Osteoblast (primary cell): ENCODE measurements at regions not wholly inside any gene's neighbourhood (a gene's known extent, or its start where the extent isn't known, plus 50 kb on each side); places are given as distances from the start of the nearest gene placed in this dataset.

Experiments
- DNase-seq: peaks from one replicate; pipeline ENCODE4 v3.0.0; 2011; ENCODE audit warnings: low spot score, mixed read lengths; ENCODE audit not compliant: insufficient read length; ENCODE audit errors: missing footprints
- H2AFZ ChIP-seq: 2 replicates; pipeline ENCODE4 v1.6.0; 2011; ENCODE audit warnings: mild to moderate bottlenecking, low read length
- H3K27ac ChIP-seq: 2 replicates; pipeline ENCODE4 v1.5.1; 2011; ENCODE audit warnings: mild to moderate bottlenecking, low read depth, low read length, moderate library complexity
- H3K27me3 ChIP-seq: 2 replicates; pipeline ENCODE4 v1.6.0; 2012; ENCODE audit warnings: mild to moderate bottlenecking, control low read depth, inconsistent platforms, low read length, moderate library complexity; ENCODE audit not compliant: insufficient read depth
- H3K36me3 ChIP-seq: 2 replicates; pipeline ENCODE4 v1.5.1; 2011; ENCODE audit warnings: mild to moderate bottlenecking, low read length, control low read depth, moderate library complexity; ENCODE audit not compliant: insufficient read depth
- H3K4me1 ChIP-seq: 2 replicates; pipeline ENCODE4 v1.5.1; 2011; ENCODE audit warnings: mild to moderate bottlenecking, low read length, control low read depth, moderate library complexity; ENCODE audit not compliant: insufficient read depth
- H3K4me2 ChIP-seq: 2 replicates; pipeline ENCODE4 v1.6.0; 2011; ENCODE audit warnings: mild to moderate bottlenecking, low read length; ENCODE audit not compliant: insufficient read depth
- H3K4me3 ChIP-seq: fragments of 200-600 bp; sonication (generic); 3 replicates; pipeline ENCODE4 v1.5.1; 2012; ENCODE audit warnings: mild to moderate bottlenecking, low read length, inconsistent platforms; ENCODE audit not compliant: insufficient read depth
- H3K79me2 ChIP-seq: 2 replicates; pipeline ENCODE4 v1.6.0; 2012; ENCODE audit warnings: mild to moderate bottlenecking, low read length, control low read depth, inconsistent platforms; ENCODE audit not compliant: insufficient read depth
- H3K9me3 ChIP-seq: 2 replicates; pipeline ENCODE4 v1.5.1; 2011; ENCODE audit warnings: low read depth, low read length, control low read depth
- H4K20me1 ChIP-seq: 2 replicates; pipeline ENCODE4 v1.6.0; 2012; ENCODE audit warnings: mild to moderate bottlenecking, low read length, control low read depth; ENCODE audit not compliant: insufficient read depth
- TF ChIP-seq, protein P1 (sequence below): IDR thresholded peaks from 2 replicates; pipeline ENCODE4 v1.5.1; 2011; ENCODE audit warnings: mild to moderate bottlenecking, low read depth, low read length, moderate library complexity; ENCODE audit errors: extremely low read depth

DNA sequence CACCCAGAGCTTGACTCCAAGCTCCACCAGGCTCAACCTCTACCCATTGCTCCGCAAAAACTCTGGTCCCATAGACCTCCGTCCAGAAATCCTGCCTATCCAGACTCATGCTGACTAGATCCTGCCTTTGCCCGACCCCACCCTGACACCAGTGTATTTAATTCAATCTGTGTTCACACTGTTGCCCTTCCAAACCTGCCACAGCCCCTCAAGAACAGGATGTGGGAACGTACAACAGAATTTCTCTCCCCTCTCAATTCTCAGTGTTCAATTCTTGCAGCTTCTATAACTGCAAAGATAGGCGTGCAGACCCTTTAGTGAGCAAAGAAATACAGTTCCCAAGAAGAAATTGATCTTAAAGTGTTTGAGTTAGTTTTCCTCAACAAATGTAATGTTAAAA lies 154.2 kb upstream of the FRG1 start:
- no peak for DNase-seq

DNA sequence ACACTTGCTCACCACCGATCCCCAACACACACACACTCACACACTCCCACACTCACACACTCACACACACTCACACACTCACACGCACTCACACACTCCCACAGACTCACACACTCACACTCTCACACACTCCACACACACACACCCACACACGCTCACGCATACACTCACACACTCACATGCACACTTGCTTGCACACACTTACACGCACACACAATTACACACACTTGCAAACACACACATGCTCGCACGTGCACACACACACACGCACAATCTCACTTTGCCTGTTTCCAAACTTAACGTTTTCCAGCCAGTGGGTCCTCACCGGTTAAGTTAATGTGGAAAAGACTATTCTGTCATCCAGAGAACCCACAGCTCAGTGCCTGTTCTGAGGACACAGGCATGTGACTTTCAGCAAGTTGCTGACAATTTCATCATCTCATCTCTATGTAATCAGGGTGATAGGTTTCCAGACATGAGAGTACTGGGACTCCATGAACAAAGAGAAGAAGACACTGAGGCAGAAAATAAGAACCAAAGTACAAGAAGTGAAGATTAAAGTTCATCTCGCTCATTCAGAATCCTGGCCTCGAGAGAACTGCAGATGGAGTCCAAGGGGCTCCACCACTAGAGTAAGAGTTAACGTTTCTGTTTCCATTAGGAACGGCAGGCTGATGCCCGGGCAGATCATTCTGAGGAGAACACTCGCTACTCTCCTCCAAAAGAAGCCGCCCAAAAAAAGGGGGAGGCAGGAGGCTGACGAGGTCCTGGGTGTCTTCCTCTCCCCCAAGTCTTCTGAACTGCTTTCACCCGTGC lies 153.2 kb upstream of the FRG1 start:
- Histone ChIP-seq H3K27me3 (no peaks in the 10 kb centered on the region), H3K27ac (no peak overlapping the region), H2AFZ (no peak overlapping the region), H3K4me2 (no peak overlapping the region), H3K4me3 (no peak overlapping the region), H3K36me3 (no peaks in the 10 kb centered on the region), H3K9me3 (no peaks in the 10 kb centered on the region), H4K20me1 (no peaks in the 10 kb centered on the region), H3K79me2 (no peaks in the 10 kb centered on the region), H3K4me1 (no peaks in the 10 kb centered on the region)
- TF ChIP-seq, protein P1, sequence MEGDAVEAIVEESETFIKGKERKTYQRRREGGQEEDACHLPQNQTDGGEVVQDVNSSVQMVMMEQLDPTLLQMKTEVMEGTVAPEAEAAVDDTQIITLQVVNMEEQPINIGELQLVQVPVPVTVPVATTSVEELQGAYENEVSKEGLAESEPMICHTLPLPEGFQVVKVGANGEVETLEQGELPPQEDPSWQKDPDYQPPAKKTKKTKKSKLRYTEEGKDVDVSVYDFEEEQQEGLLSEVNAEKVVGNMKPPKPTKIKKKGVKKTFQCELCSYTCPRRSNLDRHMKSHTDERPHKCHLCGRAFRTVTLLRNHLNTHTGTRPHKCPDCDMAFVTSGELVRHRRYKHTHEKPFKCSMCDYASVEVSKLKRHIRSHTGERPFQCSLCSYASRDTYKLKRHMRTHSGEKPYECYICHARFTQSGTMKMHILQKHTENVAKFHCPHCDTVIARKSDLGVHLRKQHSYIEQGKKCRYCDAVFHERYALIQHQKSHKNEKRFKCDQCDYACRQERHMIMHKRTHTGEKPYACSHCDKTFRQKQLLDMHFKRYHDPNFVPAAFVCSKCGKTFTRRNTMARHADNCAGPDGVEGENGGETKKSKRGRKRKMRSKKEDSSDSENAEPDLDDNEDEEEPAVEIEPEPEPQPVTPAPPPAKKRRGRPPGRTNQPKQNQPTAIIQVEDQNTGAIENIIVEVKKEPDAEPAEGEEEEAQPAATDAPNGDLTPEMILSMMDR, result no peak
- DNase-seq, result no peak

More for the DNA sequence above, 154.2 kb upstream of the FRG1 start:
- no peak overlapping the region for H3K4me3 ChIP-seq
- TF ChIP-seq, protein P1, result no peak
- H3K9me3 ChIP-seq, result no peaks in the 10 kb centered on the region
- no peaks in the 10 kb centered on the region for H3K36me3 ChIP-seq
- no peaks in the 10 kb centered on the region for H4K20me1 ChIP-seq
- H3K4me1 ChIP-seq, result no peaks in the 10 kb centered on the region
- H3K79me2 ChIP-seq, result no peaks in the 10 kb centered on the region
- H3K4me2 ChIP-seq, result no peak overlapping the region
- H2AFZ ChIP-seq, result no peak overlapping the region
- no peak overlapping the region for H3K27ac ChIP-seq
- H3K27me3 ChIP-seq, result no peaks in the 10 kb centered on the region

DNA sequence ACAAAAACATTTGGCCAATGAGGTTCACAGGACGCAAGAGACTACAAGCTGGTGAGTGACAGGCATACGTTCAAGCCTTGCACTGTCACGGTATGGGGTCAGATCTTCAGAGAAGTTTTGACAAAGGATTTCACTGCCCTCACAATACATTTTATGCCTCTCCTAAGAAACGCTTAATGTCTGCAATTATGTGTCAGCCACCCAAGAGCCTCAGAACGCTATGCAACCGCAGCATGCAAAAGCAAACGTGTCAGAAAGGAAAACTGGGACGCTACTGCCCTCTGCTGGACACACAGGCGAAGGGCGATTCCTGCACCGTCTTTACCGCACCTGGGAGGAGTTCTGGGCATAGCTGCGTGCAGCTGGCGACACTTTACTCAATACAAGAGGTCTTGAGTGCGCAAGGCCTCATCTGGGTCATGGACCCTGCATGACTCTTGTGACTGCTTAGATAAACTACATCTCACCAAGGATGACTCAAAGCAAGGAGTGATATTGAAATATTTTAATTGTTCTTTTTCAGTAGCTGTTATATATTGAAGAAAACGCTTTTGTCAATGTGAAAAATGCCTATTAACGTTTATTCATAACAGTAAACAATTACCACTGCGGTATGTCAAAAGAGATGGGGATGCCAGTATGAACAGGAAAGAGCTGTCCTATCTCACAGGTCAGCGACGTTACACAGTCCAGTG lies 147.6 kb upstream of the FRG1 start:
- Histone ChIP-seq H3K4me1 (no peaks in the 10 kb centered on the region), H3K9me3 (no peaks in the 10 kb centered on the region), H4K20me1 (no peaks in the 10 kb centered on the region), H3K4me3 (peak overlapping the region; percentile 54), H3K27ac (no peak overlapping the region), H3K27me3 (no peaks in the 10 kb centered on the region), H3K79me2 (no peaks in the 10 kb centered on the region), H3K36me3 (no peaks in the 10 kb centered on the region), H3K4me2 (peak overlapping the region; percentile 79), H2AFZ (peak overlapping the region; percentile 82)
- DNase-seq, result no peak
- TF ChIP-seq, protein P1, result peak; percentile 93

DNA sequence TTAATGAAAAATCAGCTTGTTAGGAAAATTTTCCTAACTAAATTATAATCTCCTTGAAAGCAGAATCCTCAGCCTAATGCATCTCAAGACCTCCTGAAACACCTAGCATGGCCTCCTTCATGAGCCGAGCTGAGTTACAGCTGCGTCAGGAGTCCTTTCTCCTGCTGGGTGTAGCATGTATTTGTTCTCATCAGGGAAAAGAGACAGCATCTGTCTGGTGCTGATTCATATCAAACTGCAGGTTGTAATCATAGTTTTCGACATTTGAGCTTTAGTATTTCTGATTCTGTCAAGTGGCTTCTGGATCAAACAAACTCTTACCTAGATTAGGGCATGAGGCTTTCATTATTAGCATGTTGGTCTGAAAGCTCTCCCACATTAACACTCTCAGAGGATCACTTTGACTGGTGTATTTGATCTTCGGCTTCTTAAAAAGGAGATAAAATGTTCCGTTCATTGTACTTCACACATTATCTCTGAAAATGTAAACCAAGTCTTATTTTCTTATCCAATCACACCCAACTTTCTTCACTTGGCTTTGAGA lies 140.1 kb upstream of the FRG1 start:
- Histone ChIP-seq H2AFZ (no peak overlapping the region), H3K9me3 (no peaks in the 10 kb centered on the region), H3K79me2 (no peaks in the 10 kb centered on the region), H3K4me1 (no peaks in the 10 kb centered on the region), H3K27me3 (no peaks in the 10 kb centered on the region), H4K20me1 (no peaks in the 10 kb centered on the region), H3K27ac (no peak overlapping the region), H3K4me2 (no peak overlapping the region), H3K4me3 (no peak overlapping the region), H3K36me3 (no peaks in the 10 kb centered on the region)
- TF ChIP-seq, protein P1, result no peak
- no peak for DNase-seq
